ENCODE measurements at regions not wholly inside any gene's neighbourhood (a gene's known extent, or its start where the extent isn't known, plus 50 kb on each side); places are given as distances from the start of the nearest gene placed in this dataset.

GRCh38 chr14:49364752-49365117 lies 221.4 kb downstream of the RPS29 start:
- Histone ChIP-seq H3K4me1 (ENCODE audit: control insufficient read depth, low read length) (no peaks in the 10 kb centered on the region), H4K20me1 (ENCODE audit: control insufficient read depth, insufficient read depth, low read depth, low read length) (no peaks in the 10 kb centered on the region), H3K27ac (ENCODE audit: low read depth, low read length) (no peak overlapping the region), H3K9me2 (replicated peaks; ENCODE audit: control insufficient read depth, low read length) (no peaks in the 10 kb centered on the region), H3F3A (ENCODE audit: control insufficient read depth, insufficient read depth) (no peaks in the 10 kb centered on the region), H3K9me3 (ENCODE audit: control insufficient read depth, insufficient read depth, low read length) (no peaks in the 10 kb centered on the region), H3K4me3 (ENCODE audit: low read length) (no peak overlapping the region), H3K36me3 (ENCODE audit: control insufficient read depth, low read length) (no peaks in the 10 kb centered on the region), H3K79me2 (ENCODE audit: control insufficient read depth, low read length) (no peaks in the 10 kb centered on the region), H3K4me2 (ENCODE audit: low read length) (no peak overlapping the region), H3K27me3 (ENCODE audit: control insufficient read depth, low read length) (no peaks in the 10 kb centered on the region)
- TF ChIP-seq CTCF (IDR thresholded peaks at IDR 0.05; ENCODE audit: low read depth, low read length, poor library complexity, severe bottlenecking) (no peak), EZH2phosphoT487 (IDR thresholded peaks at IDR 0.05; ENCODE audit: borderline replicate concordance, low read length) (no peak)

- TF ChIP-seq EZH2phosphoT487 (IDR thresholded peaks at IDR 0.05; ENCODE audit: borderline replicate concordance, low read length) (no peak), CTCF (IDR thresholded peaks at IDR 0.05; ENCODE audit: low read depth, low read length, poor library complexity, severe bottlenecking) (no peak)
- no peak overlapping the region for H3K4me2 ChIP-seq (ENCODE audit: low read length)
- H3K27me3 ChIP-seq (ENCODE audit: control insufficient read depth, low read length) = no peaks in the 10 kb centered on the region
- no peaks in the 10 kb centered on the region for H3K79me2 ChIP-seq (ENCODE audit: control insufficient read depth, low read length)
- H3F3A ChIP-seq (ENCODE audit: control insufficient read depth, insufficient read depth) = no peaks in the 10 kb centered on the region
- H3K9me3 ChIP-seq (ENCODE audit: control insufficient read depth, insufficient read depth, low read length) = no peaks in the 10 kb centered on the region
- H3K27ac ChIP-seq (ENCODE audit: low read depth, low read length) = no peak overlapping the region
- H3K4me3 ChIP-seq (ENCODE audit: low read length) = no peak overlapping the region
- H3K36me3 ChIP-seq (ENCODE audit: control insufficient read depth, low read length) = no peaks in the 10 kb centered on the region
- H3K4me1 ChIP-seq (ENCODE audit: control insufficient read depth, low read length) = no peaks in the 10 kb centered on the region
- H4K20me1 ChIP-seq (ENCODE audit: control insufficient read depth, insufficient read depth, low read depth, low read length) = no peaks in the 10 kb centered on the region
- no peaks in the 10 kb centered on the region for H3K9me2 ChIP-seq (replicated peaks; ENCODE audit: control insufficient read depth, low read length)
Observed at GRCh38 chr14:49363821-49364751, 222.1 kb downstream of the RPS29 start.

GRCh38 chr14:49362916-49363315 lies 223.3 kb downstream of the RPS29 start:
- Histone ChIP-seq H3K27me3 (ENCODE audit: control insufficient read depth, low read length) (no peaks in the 10 kb centered on the region), H3K4me1 (ENCODE audit: control insufficient read depth, low read length) (no peaks in the 10 kb centered on the region), H4K20me1 (ENCODE audit: control insufficient read depth, insufficient read depth, low read depth, low read length) (no peaks in the 10 kb centered on the region), H3K79me2 (ENCODE audit: control insufficient read depth, low read length) (no peaks in the 10 kb centered on the region), H3K9me2 (replicated peaks; ENCODE audit: control insufficient read depth, low read length) (no peaks in the 10 kb centered on the region), H3K36me3 (ENCODE audit: control insufficient read depth, low read length) (no peaks in the 10 kb centered on the region), H3K9me3 (ENCODE audit: control insufficient read depth, insufficient read depth, low read length) (no peaks in the 10 kb centered on the region), H3K4me3 (ENCODE audit: low read length) (no peak overlapping the region), H3K4me2 (ENCODE audit: low read length) (no peak overlapping the region), H3F3A (ENCODE audit: control insufficient read depth, insufficient read depth) (no peaks in the 10 kb centered on the region), H3K27ac (ENCODE audit: low read depth, low read length) (no peak overlapping the region)
- TF ChIP-seq EZH2phosphoT487 (IDR thresholded peaks at IDR 0.05; ENCODE audit: borderline replicate concordance, low read length) = no peak
- TF ChIP-seq CTCF (IDR thresholded peaks at IDR 0.05; ENCODE audit: low read depth, low read length, poor library complexity, severe bottlenecking) = no peak
